GM23338 (cell line): ENCODE measurements at regions not wholly inside any gene's neighbourhood (a gene's known extent, or its start where the extent isn't known, plus 50 kb on each side); places are given as distances from the start of the nearest gene placed in this dataset.

Experiments used
- ETS1 ChIP-seq: IDR thresholded peaks from 2 replicates; pipeline ENCODE4 v1.6.1; 2016; ENCODE audit warnings: antibody characterized with exemption
- EZH2 ChIP-seq: fragments of 200-600 bp; sonication (generic); IDR thresholded peaks from one replicate; pipeline ENCODE4 v1.8.0; 2017; ENCODE audit warnings: antibody characterized with exemption, mild to moderate bottlenecking, low read depth; ENCODE audit not compliant: unreplicated experiment
- POLR2AphosphoS5 ChIP-seq: IDR thresholded peaks from 2 replicates; pipeline ENCODE4 v1.6.1; 2016; ENCODE audit warnings: antibody characterized with exemption, low read depth
- REST ChIP-seq: IDR thresholded peaks from one replicate; pipeline ENCODE4 v1.6.1; 2018; ENCODE audit warnings: antibody characterized with exemption; ENCODE audit not compliant: unreplicated experiment
- STAT1 ChIP-seq: IDR thresholded peaks from one replicate; pipeline ENCODE4 v1.6.1; 2016; ENCODE audit warnings: antibody characterized with exemption; ENCODE audit not compliant: unreplicated experiment
- TF ChIP-seq, protein P1 (sequence below), 2 experiments: fragments of 200-600 bp in 1 of 2; sonication (generic) in 1 of 2; conservative IDR thresholded peaks; 2 replicates each; pipeline versions ENCODE4 v1.5.1 to v1.6.1; 2016 to 2017; ENCODE audit warnings: antibody characterized with exemption in 2 of 2, low read depth in 2 of 2, mild to moderate bottlenecking in 2 of 2, moderate library complexity in 1 of 2

- TF ChIP-seq, protein P1, sequence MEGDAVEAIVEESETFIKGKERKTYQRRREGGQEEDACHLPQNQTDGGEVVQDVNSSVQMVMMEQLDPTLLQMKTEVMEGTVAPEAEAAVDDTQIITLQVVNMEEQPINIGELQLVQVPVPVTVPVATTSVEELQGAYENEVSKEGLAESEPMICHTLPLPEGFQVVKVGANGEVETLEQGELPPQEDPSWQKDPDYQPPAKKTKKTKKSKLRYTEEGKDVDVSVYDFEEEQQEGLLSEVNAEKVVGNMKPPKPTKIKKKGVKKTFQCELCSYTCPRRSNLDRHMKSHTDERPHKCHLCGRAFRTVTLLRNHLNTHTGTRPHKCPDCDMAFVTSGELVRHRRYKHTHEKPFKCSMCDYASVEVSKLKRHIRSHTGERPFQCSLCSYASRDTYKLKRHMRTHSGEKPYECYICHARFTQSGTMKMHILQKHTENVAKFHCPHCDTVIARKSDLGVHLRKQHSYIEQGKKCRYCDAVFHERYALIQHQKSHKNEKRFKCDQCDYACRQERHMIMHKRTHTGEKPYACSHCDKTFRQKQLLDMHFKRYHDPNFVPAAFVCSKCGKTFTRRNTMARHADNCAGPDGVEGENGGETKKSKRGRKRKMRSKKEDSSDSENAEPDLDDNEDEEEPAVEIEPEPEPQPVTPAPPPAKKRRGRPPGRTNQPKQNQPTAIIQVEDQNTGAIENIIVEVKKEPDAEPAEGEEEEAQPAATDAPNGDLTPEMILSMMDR (conservative IDR thresholded peaks at IDR 0.05; ENCODE audit: low read depth in 2 of 2), result no peak
- TF ChIP-seq POLR2AphosphoS5 (no peak), EZH2 (no peak), ETS1 (no peak), STAT1 (no peak), REST (no peak)
These were observed 1150.1 kb downstream of the NAALADL2 start for GRCh38 chr3:176009256-176009655.
